HFF-Myc (cell line): ENCODE measurements at regions not wholly inside any gene's neighbourhood (a gene's known extent, or its start where the extent isn't known, plus 50 kb on each side); places are given as distances from the start of the nearest gene placed in this dataset.

Experiments
- DNase-seq: peaks from one replicate; pipeline ENCODE4 v3.0.0-alpha.2; 2011; ENCODE audit warnings: low read depth; ENCODE audit errors: extremely low read depth
- H3K4me3 ChIP-seq: replicated peaks from 2 replicates; pipeline ENCODE4 v1.5.1; 2011; ENCODE audit warnings: low read depth, mild to moderate bottlenecking, control low read depth, low read length
- TF ChIP-seq, protein P1 (sequence below): IDR thresholded peaks from 2 replicates; pipeline ENCODE4 v1.5.1; 2012; ENCODE audit warnings: mild to moderate bottlenecking, low read depth, low read length, control low read depth; ENCODE audit errors: missing control alignments

DNA sequence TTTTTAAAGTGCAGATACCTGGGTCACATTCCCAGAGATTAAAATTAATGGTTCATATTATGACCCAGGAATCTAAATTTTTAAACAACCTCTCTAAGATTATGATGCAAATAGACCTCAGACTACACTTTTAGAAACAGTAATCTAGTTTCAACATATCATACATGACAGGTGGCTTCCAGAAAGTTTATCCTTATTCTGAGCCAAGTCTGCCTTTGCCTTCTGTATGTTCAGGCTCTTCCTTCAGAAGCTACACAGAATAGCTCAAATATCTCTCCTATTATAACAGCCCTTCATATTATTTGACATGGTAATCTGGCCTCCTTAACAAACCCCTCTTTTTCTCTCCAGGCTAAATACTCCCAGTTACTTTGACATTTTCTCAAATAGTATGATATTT is 101.9 kb downstream of the FZD1 start:
- no peak overlapping the region for H3K4me3 ChIP-seq
- TF ChIP-seq, protein P1, sequence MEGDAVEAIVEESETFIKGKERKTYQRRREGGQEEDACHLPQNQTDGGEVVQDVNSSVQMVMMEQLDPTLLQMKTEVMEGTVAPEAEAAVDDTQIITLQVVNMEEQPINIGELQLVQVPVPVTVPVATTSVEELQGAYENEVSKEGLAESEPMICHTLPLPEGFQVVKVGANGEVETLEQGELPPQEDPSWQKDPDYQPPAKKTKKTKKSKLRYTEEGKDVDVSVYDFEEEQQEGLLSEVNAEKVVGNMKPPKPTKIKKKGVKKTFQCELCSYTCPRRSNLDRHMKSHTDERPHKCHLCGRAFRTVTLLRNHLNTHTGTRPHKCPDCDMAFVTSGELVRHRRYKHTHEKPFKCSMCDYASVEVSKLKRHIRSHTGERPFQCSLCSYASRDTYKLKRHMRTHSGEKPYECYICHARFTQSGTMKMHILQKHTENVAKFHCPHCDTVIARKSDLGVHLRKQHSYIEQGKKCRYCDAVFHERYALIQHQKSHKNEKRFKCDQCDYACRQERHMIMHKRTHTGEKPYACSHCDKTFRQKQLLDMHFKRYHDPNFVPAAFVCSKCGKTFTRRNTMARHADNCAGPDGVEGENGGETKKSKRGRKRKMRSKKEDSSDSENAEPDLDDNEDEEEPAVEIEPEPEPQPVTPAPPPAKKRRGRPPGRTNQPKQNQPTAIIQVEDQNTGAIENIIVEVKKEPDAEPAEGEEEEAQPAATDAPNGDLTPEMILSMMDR: no peak
- DNase-seq: no peak

DNA sequence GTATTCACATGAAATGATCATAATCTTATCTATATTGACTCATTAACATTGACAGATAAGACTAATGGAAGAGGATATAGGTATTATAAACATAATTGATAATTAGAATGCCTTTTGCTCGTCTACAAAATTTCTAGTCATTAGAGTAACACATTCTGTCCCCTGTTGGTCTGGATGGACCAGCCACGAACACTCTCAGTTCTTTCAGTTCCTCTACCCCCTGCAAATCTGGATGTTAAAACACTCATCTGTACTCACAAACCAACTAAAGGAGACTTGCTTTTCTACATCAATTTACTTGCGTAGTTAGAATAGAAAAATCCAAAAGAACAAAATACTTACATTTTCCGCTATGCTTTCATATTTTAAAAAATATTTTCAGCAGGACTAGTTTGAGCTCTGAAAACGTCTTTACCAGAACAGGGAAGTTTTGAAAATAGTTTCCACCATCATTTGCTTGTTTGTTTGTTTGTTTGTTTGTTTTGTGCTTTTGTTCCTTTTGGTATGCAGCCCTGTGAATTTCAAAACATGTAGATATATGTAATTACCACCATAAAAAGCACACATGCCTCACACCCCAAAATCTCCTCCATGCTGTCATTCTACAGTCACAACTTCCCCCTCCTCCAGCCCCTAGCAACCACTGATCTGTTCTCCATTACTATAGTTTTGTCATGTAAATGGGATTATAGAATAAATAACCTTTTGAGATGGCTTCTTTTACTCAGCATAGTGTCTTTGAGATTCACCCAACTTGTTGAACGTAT is 103.8 kb downstream of the FZD1 start:
- H3K4me3 ChIP-seq: no peak overlapping the region

DNA sequence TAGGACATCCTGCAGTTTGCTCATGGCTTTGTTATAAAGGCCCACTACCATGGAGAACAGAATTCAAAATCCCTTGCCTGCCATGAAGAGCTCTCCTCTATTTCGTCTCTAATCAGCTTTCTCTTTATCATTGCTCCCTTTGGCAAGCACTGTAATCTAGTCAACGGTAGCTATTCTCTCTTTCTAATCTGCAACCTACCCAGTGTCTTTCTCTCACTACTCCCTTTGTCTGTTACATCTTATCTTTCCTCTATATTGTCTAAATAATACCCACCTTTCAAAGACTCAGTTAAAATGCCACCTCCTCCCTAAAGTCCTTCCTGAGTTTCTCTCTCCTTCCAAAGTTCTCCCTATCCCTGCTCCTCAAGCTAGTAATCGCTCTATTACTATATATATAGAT is 108.1 kb downstream of the FZD1 start:
- TF ChIP-seq, protein P1: no peak
- no peak overlapping the region for H3K4me3 ChIP-seq
- DNase-seq: no peak

More for the DNA sequence above, 103.8 kb downstream of the FZD1 start:
- no peak for DNase-seq
- TF ChIP-seq, protein P1: no peak

DNA sequence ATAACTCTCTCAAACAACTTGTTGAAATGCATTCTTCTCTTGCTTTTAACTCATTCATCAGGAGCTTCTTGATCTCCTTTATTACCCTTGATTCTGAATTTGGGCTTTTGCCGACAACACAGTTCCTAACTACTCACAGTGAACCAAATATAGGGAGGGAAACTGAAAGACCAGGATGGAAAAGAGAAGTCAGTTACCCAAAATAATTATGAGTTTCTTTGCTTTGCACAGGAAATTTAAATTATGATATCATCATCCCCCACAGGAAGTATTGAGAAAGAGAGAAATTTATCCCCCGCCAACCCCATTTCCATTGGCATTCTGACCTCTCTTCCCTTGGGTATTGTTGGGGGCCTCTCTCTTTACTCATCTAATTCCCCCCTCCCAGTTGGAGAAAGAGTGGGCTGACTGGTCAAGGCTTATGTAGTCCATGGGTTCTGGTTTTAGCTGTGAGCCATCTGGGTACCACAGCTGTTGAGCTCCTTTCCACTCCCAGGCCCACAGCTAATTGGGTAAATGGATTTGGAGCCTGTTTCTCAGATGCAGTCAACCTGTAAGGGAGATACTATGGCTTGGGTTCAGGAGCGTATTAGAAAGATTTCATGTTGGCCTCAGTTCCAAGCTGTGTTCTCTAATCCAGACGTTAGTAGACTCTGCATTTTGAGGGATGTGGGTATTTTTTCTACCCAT is 109.0 kb downstream of the FZD1 start:
- no peak for DNase-seq
- H3K4me3 ChIP-seq: no peak overlapping the region
- TF ChIP-seq, protein P1: no peak

DNA sequence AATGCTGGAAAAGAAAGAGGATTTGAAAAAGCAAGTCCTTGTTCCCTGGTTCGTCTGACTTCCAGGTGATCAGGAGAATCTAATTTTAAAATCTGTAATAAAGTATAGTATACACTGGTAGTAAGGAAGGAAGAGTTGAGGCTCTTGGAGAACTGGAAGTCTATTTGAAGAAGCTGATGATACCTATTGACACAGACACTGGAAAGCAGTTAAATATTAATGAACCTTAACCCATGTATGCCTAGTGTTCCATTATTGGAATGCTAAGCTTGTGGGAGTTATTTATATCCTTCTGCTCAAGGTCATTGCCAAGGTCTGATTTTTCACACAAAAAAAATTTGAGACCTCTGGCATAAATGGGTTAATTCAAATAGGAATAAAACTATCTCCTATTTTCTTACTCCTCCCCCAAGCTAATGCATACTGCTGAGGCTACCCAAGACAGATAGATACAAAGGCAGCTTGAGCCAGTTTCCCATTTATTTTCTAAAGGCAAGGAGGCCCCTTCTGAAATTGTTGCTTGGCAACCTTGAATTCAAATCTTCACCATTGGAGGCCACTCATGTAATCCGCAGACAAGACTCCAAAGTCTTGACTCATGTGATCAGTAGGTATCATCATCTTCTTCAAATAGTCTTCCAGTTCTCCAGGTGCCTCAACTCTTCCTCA is 110.2 kb downstream of the FZD1 start:
- TF ChIP-seq, protein P1: no peak
- DNase-seq: no peak
- no peak overlapping the region for H3K4me3 ChIP-seq

DNA sequence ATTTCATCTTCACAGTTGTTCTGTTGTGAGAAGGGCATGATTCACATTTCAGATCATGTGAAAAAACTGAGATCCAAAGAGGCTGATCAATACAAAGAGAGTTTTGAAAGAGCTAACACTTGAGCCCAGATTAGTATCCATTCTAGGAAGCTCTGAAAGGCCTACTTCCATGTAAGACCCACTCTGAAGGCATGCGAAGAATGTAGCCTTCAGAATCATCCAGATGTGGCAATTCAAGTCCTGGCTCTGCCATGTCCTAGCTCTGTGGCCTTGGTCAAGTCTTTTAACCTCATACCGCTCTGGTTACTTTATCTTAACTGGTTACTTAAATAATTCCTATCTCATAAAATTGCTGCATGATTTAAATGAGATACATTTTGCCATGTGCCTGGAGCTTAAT is 111.1 kb downstream of the FZD1 start:
- DNase-seq: no peak
- no peak overlapping the region for H3K4me3 ChIP-seq
- TF ChIP-seq, protein P1: no peak
